DOHH2 (cell line): ENCODE measurements at regions not wholly inside any gene's neighbourhood (a gene's known extent, or its start where the extent isn't known, plus 50 kb on each side); places are given as distances from the start of the nearest gene placed in this dataset.

Source experiments
- CTCF ChIP-seq: fragments of 200-600 bp; sonication (generic); IDR thresholded peaks from one replicate; pipeline ENCODE4 v1.5.1; 2014; ENCODE audit warnings: antibody characterized with exemption, mild to moderate bottlenecking, low read depth, low read length; ENCODE audit not compliant: poor library complexity, severe bottlenecking
- EZH2phosphoT487 ChIP-seq: fragments of 200-600 bp; sonication (generic); IDR thresholded peaks from 2 replicates; pipeline ENCODE4 v1.6.1; 2017; ENCODE audit warnings: borderline replicate concordance, mild to moderate bottlenecking, antibody characterized with exemption, low read length, moderate library complexity, mixed read lengths

GRCh38 chr3:89971329-89971728 is 863.9 kb downstream of the EPHA3 start:
- TF ChIP-seq CTCF (no peak), EZH2phosphoT487 (no peak)
